ENCODE measurements at regions not wholly inside any gene's neighbourhood (a gene's known extent, or its start where the extent isn't known, plus 50 kb on each side); places are given as distances from the start of the nearest gene placed in this dataset.

GRCh38 chr20:51876313-51876940, 74.1 kb upstream of the SALL4 start:
- no peak for DNase-seq (ENCODE audit: low read depth)

DNA sequence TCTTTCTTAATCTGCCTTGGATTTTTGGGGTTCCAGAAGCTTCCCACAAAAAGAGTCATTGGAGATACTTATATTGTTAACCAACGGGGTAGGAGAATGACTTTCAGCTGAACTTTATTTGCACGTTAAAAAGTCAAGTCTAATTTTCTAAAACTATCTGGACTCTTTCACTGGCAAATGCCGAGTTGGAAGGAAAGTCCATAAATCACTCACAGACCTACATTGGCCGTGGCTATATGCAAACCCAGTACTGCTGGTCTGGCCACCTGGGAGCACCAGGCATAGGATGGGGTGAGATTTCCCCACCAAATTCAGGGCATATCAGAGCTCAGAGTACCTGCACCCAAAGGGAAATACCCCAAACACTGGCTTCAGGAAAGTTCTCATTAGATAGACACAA, 71.3 kb upstream of the SALL4 start:
- no peak for DNase-seq (ENCODE audit: low read depth)

GRCh38 chr20:51871943-51872342, 69.6 kb upstream of the SALL4 start:
- no peak for DNase-seq (ENCODE audit: low read depth)

GRCh38 chr20:51869002-51869401, 66.7 kb upstream of the SALL4 start:
- DNase-seq (ENCODE audit: low read depth): no peak

DNA sequence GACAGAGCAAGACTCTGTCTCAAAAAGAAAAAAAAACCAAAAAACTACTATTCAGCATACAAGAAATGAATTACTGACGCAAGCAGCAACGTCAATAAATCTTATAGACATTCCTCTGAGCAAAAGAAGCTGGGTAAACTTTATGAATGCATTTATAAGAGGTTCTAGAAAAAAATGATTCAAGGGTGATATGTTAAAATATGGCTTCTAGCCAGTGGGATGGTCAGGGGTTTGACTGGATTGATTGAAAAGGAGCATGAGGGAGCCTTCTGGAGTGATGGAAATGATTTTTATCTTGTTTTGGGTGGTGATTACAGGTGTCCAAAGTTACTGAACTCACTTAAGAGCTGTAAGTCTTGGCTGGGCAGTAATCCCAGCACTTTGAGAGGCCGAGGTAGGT, 64.9 kb upstream of the SALL4 start:
- DNase-seq (ENCODE audit: low read depth): no peak

DNA sequence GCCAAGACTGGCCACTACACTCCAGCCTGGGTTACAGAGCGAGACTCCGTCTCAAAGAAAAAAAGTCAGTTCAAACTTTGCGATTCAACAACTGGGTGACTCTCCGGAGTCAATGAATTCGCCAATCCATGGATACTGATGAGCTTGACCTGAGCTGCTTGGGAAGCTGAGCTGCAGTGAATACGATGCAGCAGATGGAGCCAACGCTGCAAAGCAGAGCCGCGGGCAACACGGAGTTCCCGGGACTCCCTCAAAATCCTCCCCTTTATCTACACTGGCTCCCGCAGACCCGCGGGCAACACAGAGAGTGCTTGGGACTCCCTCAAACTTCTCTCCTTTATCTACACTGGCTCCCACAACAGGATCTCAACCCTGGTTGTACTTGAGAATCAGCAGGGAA, 62.6 kb upstream of the SALL4 start:
- no peak for DNase-seq (ENCODE audit: low read depth)

GRCh38 chr20:51862796-51863195, 60.5 kb upstream of the SALL4 start:
- DNase-seq (ENCODE audit: low read depth): no peak

- DNase-seq (ENCODE audit: low read depth): no peak
Observed at GRCh38 chr20:51861726-51862466, 59.6 kb upstream of the SALL4 start.

DNA sequence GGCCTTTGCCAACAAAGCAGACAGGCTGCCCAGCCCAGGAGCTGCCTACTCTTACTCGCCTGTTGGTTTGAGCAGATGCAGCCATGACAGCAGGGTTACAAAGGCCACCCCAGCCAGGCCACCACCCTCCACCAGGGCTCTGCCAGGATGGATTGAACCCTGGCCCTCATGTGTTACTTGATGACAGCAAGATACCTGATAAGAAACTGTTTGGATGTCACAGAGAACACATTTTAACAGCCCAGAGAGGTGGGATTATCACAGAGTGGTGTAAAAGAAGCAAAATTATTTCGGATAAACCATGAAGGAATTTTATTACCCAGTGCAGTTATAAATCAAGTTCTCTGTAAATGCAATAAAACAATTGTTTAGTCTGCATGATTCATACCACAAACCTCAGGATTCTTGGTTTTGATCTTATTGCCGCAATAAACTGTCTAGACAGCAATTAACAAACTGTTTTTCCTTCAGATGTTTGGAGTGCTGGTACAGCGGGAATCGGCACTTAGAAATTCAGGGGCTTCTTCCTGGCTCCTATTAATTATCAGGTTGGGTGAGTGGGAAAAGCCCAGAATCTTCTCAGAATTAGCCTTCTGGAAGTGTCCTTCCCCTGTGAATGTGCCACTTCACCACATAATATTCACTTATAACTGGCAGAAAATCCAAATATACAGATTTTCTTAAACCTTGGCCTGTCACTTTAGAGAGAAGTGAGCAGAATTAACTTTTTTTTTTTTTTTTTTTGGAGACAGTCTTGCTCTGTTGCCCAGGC, 58.0 kb upstream of the SALL4 start:
- no peak for DNase-seq (ENCODE audit: low read depth)

GRCh38 chr20:51856432-51856831, 54.1 kb upstream of the SALL4 start:
- no peak for DNase-seq (ENCODE audit: low read depth)

DNA sequence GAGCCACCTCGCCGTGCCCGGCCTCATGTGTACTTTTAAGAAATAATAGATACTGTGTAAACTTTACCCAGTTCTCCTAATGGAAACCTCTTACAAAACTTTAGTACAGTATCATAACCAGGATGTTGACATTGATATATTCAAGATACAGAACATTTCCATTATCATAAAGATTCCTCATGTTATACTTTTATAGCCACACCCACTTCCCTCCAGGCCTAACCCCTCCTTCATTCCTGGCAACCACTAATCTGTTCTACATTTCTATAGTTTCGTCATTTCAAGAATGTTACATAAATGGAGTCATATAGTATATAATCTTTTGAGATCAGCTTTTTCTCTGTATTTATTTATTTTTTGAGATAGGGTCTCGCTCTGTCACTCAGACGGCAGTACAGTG, 52.6 kb upstream of the SALL4 start:
- no peak for DNase-seq (ENCODE audit: low read depth)
